ENCODE measurements at regions not wholly inside any gene's neighbourhood (a gene's known extent, or its start where the extent isn't known, plus 50 kb on each side); places are given as distances from the start of the nearest gene placed in this dataset.

GRCh38 chr12:91423693-91424050 lies 241.1 kb upstream of the DCN start:
- DNase-seq (ENCODE audit: insufficient read length, low spot score) (no peak), FAIRE-seq (no peak)
- TF ChIP-seq PAX5 (IDR thresholded peaks at IDR 0.05; ENCODE audit: insufficient read depth, low read length, severe bottlenecking) (no peak), POU2F2 (IDR thresholded peaks at IDR 0.05; ENCODE audit: low read depth, low read length) (no peak), POLR2A (IDR thresholded peaks at IDR 0.05; ENCODE audit: low read depth, low read length) (no peak), TAF1 (IDR thresholded peaks at IDR 0.05; ENCODE audit: low read depth, low read length) (no peak), POLR2AphosphoS5 (IDR thresholded peaks at IDR 0.05; ENCODE audit: low read depth, low read length) (no peak), SPI1 (IDR thresholded peaks at IDR 0.05; ENCODE audit: low read depth, low read length) (no peak)

DNA sequence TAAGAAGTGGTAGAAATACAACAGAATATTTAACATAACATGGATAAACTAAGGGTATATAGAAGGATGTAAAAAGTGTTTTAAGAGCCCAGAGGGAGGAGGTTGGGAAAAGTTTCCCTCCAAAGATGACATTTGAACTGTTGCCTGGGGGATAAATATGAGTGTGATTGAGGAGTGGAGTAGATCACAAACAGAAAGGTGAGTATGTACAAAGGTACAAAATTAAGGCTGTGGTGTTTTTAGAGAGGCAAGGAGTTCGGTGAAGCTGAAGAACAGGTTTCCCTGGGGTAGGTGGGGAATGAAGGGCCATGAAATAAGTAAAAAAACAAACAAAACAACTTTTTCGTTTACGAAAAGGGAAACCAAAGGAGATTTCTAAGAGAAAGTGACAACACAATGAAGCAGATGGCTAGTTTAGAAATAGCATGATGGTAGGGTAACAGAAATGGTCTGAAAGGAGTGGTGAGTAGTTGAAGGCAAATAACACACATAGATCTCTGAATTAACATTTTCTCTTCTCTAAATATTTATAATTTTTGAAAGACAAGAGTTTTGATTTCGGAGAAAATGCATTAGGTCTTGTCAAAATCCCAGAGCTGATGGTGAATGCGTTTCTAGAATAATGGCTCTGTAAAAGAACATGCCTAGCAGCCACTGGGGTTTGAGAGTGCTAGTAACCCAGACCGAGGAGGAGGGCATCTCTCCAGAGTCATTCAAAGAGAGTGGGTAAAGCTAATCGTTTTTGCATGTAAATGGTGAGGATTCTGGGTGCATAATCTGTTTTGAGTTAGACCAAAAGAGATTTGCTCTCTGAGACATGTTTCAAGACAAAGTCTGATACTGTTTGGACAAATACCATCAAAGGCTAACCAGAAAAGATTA lies 240.4 kb upstream of the DCN start:
- no peak for FAIRE-seq
- TF ChIP-seq POLR2A (IDR thresholded peaks at IDR 0.05; ENCODE audit: low read depth, low read length) (no peak), PAX5 (IDR thresholded peaks at IDR 0.05; ENCODE audit: insufficient read depth, low read length, severe bottlenecking) (no peak), POLR2AphosphoS5 (IDR thresholded peaks at IDR 0.05; ENCODE audit: low read depth, low read length) (no peak), TAF1 (IDR thresholded peaks at IDR 0.05; ENCODE audit: low read depth, low read length) (no peak), SPI1 (IDR thresholded peaks at IDR 0.05; ENCODE audit: low read depth, low read length) (no peak)
- DNase-seq (ENCODE audit: insufficient read length, low spot score) = no peak

GRCh38 chr12:91422127-91422526 lies 239.5 kb upstream of the DCN start:
- DNase-seq (ENCODE audit: insufficient read length, low spot score) (no peak), FAIRE-seq (peak; percentile 16)
- no peak for TF ChIP-seq POU2F2 (IDR thresholded peaks at IDR 0.05; ENCODE audit: low read depth, low read length)
- no peak for TF ChIP-seq POLR2A (IDR thresholded peaks at IDR 0.05; ENCODE audit: low read depth, low read length)
- TF ChIP-seq POLR2AphosphoS5 (IDR thresholded peaks at IDR 0.05; ENCODE audit: low read depth, low read length) = no peak
- TF ChIP-seq SPI1 (IDR thresholded peaks at IDR 0.05; ENCODE audit: low read depth, low read length) = no peak
- TF ChIP-seq PAX5 (IDR thresholded peaks at IDR 0.05; ENCODE audit: insufficient read depth, low read length, severe bottlenecking) = no peak
- TF ChIP-seq TAF1 (IDR thresholded peaks at IDR 0.05; ENCODE audit: low read depth, low read length) = no peak

DNA sequence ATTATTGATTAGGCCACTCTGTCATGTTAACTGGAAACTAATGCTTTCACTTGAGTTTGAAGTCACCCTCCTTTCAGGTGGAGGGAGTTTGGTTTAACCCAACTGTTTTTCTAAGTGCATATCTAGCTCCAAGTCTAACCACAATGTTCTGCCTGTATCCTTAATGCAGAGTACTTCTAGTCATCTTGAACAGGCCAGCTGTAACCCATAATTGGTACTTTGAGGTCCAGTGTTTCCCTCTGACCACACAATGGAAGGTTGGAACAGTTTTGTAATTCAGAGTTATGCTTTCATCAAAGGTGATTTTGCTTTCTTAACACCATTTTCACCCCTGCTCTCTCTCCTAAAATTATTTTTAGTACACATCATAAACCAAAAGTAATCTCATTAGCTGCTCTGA lies 237.2 kb upstream of the DCN start:
- TF ChIP-seq SPI1 (IDR thresholded peaks at IDR 0.05; ENCODE audit: low read depth, low read length) = no peak
- no peak for DNase-seq (ENCODE audit: insufficient read length, low spot score)
- FAIRE-seq = peak; percentile 41

GRCh38 chr12:91418221-91419090 lies 235.8 kb upstream of the DCN start:
- no peak for DNase-seq (ENCODE audit: insufficient read length, low spot score)
- no peak for TF ChIP-seq POLR2A (IDR thresholded peaks at IDR 0.05; ENCODE audit: low read depth, low read length)
- TF ChIP-seq POU2F2 (IDR thresholded peaks at IDR 0.05; ENCODE audit: low read depth, low read length) = no peak
- FAIRE-seq = no peak

DNA sequence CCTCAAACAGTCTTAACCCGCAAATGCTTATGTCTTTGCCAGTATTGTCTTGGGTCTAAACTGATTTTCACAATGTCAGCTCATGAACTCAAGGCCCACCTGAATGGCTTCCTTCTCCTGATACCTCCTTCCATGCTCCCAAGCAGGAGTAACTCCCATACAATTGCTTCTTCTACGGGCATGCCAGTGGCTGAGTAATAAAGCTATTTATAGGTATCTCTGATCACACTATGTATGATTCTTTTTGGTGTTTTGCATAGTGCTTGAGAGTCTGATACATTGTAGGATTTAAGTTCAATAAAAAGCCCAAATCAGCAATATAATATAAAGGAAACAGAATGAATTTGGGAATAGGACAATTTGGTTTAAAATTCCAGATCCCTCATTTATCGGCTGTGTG lies 235.0 kb upstream of the DCN start:
- DNase-seq (ENCODE audit: insufficient read length, low spot score) = no peak
- TF ChIP-seq POLR2A (IDR thresholded peaks at IDR 0.05; ENCODE audit: low read depth, low read length) (no peak), POLR2AphosphoS5 (IDR thresholded peaks at IDR 0.05; ENCODE audit: low read depth, low read length) (no peak), TAF1 (IDR thresholded peaks at IDR 0.05; ENCODE audit: low read depth, low read length) (no peak), SPI1 (IDR thresholded peaks at IDR 0.05; ENCODE audit: low read depth, low read length) (no peak), POU2F2 (IDR thresholded peaks at IDR 0.05; ENCODE audit: low read depth, low read length) (no peak), PAX5 (IDR thresholded peaks at IDR 0.05; ENCODE audit: insufficient read depth, low read length, severe bottlenecking) (no peak)
- no peak for FAIRE-seq

DNA sequence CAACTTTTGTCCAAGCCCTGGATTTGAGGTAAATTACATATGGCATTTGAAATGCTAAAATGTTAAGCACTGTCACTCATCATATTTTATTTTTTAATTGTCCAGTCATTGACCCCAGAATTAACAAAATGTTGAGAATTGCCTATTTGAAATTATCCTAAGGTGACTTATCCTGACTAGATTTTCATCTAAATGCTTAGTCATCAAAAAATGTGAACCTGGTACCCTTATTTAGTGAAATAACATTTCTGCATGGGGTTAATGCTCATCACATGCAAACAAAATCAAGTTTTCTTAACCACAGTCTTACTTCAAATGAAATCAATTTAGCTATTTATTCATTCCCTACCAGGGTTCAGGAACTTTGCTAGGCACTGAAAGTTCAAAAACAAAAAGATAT lies 232.0 kb upstream of the DCN start:
- no peak for DNase-seq (ENCODE audit: insufficient read length, low spot score)
- FAIRE-seq = no peak
- TF ChIP-seq PAX5 (IDR thresholded peaks at IDR 0.05; ENCODE audit: insufficient read depth, low read length, severe bottlenecking) (no peak), POU2F2 (IDR thresholded peaks at IDR 0.05; ENCODE audit: low read depth, low read length) (no peak), POLR2AphosphoS5 (IDR thresholded peaks at IDR 0.05; ENCODE audit: low read depth, low read length) (no peak), TAF1 (IDR thresholded peaks at IDR 0.05; ENCODE audit: low read depth, low read length) (no peak), POLR2A (IDR thresholded peaks at IDR 0.05; ENCODE audit: low read depth, low read length) (no peak), SPI1 (IDR thresholded peaks at IDR 0.05; ENCODE audit: low read depth, low read length) (no peak)

- DNase-seq (ENCODE audit: insufficient read length, low spot score) (no peak), FAIRE-seq (no peak)
- TF ChIP-seq POLR2AphosphoS5 (IDR thresholded peaks at IDR 0.05; ENCODE audit: low read depth, low read length) = no peak
- TF ChIP-seq POLR2A (IDR thresholded peaks at IDR 0.05; ENCODE audit: low read depth, low read length) = no peak
- no peak for TF ChIP-seq SPI1 (IDR thresholded peaks at IDR 0.05; ENCODE audit: low read depth, low read length)
- TF ChIP-seq POU2F2 (IDR thresholded peaks at IDR 0.05; ENCODE audit: low read depth, low read length) = no peak
- TF ChIP-seq TAF1 (IDR thresholded peaks at IDR 0.05; ENCODE audit: low read depth, low read length) = no peak
- TF ChIP-seq PAX5 (IDR thresholded peaks at IDR 0.05; ENCODE audit: insufficient read depth, low read length, severe bottlenecking) = no peak
These were observed 231.2 kb upstream of the DCN start for GRCh38 chr12:91413581-91414546.

- DNase-seq (ENCODE audit: insufficient read length, low spot score) (no peak), FAIRE-seq (no peak)
- TF ChIP-seq POLR2AphosphoS5 (IDR thresholded peaks at IDR 0.05; ENCODE audit: low read depth, low read length) (no peak), SPI1 (IDR thresholded peaks at IDR 0.05; ENCODE audit: low read depth, low read length) (no peak), POU2F2 (IDR thresholded peaks at IDR 0.05; ENCODE audit: low read depth, low read length) (no peak), PAX5 (IDR thresholded peaks at IDR 0.05; ENCODE audit: insufficient read depth, low read length, severe bottlenecking) (no peak)
These were observed 224.3 kb upstream of the DCN start for GRCh38 chr12:91406920-91407341.

Measured in GM12891 (cell line).